ENCODE measurements at regions not wholly inside any gene's neighbourhood (a gene's known extent, or its start where the extent isn't known, plus 50 kb on each side); places are given as distances from the start of the nearest gene placed in this dataset.

DNA sequence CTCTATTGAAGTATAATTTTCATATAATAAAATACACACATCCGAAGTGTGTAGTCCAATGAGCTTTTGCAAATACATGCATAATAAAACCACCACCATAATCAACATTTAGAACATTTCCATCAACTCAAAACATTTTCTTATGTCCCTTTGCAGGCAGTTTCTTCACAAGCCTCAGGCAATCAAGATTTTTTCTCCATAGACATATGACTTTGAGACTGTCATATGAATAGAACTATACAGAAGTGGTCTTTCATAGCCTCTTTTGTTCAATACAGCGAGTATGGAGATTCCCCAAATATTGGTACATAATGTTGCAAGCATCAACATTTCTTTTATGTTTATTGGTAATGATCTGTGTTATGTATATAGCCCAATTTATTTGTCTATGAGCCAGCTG lies 983.2 kb downstream of the CDH11 start:
- TF ChIP-seq CTCF (IDR thresholded peaks at IDR 0.05; ENCODE audit: low read depth, low read length, poor library complexity, severe bottlenecking) (no peak), EZH2phosphoT487 (IDR thresholded peaks at IDR 0.05; ENCODE audit: borderline replicate concordance, low read length) (no peak)

Data from DOHH2 (cell line).